ENCODE measurements at regions not wholly inside any gene's neighbourhood (a gene's known extent, or its start where the extent isn't known, plus 50 kb on each side); places are given as distances from the start of the nearest gene placed in this dataset.

DNA sequence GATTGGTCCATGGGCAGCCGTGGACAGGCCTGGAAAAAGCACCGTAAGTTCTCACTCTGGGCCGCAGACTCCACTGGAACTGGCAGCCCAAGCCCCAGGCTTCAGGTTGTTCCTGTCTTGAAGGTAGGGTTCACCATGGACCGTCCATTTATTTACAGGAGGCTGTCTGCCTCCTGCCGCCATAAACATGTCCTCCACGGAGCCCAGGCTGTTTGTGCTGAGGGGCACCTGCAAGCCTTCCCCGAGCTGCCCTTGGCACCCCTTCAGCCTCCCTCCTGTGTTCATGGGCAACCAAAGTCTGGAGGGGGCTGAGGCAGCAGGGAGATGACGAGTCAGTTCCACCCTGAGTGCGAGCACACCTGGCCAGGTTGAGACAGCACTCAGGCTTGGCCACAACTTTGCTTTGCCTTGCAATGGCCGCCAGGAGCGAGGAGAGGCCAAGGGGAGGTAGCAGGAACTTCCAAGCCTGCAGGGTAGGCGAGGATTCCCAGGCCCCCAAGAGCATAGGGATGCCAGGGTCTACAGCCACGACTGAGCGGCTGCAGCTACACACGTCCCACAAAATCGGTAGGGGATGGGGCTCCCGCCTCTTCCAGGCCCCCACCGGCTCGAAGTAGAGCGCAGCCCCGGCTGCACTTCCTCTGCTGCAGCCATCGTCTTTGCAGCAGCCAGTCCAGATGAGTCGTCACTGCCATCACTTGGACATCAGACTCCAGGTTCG, 1625.6 kb upstream of the ACO1 start:
- no peak for DNase-seq (ENCODE audit: low read depth)
- TF ChIP-seq, protein P1, sequence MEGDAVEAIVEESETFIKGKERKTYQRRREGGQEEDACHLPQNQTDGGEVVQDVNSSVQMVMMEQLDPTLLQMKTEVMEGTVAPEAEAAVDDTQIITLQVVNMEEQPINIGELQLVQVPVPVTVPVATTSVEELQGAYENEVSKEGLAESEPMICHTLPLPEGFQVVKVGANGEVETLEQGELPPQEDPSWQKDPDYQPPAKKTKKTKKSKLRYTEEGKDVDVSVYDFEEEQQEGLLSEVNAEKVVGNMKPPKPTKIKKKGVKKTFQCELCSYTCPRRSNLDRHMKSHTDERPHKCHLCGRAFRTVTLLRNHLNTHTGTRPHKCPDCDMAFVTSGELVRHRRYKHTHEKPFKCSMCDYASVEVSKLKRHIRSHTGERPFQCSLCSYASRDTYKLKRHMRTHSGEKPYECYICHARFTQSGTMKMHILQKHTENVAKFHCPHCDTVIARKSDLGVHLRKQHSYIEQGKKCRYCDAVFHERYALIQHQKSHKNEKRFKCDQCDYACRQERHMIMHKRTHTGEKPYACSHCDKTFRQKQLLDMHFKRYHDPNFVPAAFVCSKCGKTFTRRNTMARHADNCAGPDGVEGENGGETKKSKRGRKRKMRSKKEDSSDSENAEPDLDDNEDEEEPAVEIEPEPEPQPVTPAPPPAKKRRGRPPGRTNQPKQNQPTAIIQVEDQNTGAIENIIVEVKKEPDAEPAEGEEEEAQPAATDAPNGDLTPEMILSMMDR (conservative IDR thresholded peaks at IDR 0.05; ENCODE audit: control insufficient read depth, insufficient read depth, low read depth, low read length), result no peak
- no peak overlapping the region for H3K4me3 ChIP-seq (ENCODE audit: control insufficient read depth, low read depth, low read length)

DNA sequence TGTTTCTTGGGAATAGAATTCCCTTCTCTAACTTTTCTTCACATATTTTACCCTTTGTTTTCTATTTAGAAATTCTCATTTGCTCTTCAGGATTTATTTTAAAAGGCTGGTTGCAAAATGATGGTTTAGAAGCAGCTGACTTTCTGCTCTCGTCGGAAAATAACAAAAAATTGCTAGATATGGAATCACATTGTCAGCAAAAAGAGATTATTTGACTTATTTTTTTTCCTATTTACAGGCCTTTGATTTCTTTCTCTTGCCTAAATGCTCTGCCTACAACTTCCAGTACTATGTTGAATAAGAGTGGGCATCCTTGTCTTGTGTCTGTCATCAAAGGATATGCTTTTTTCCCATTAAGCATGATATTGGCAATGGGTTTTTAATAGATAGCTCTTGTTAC, 1619.1 kb upstream of the ACO1 start:
- TF ChIP-seq, protein P1 (conservative IDR thresholded peaks at IDR 0.05; ENCODE audit: control insufficient read depth, insufficient read depth, low read depth, low read length), result no peak
- DNase-seq (ENCODE audit: low read depth), result no peak
- no peak overlapping the region for H3K4me3 ChIP-seq (ENCODE audit: control insufficient read depth, low read depth, low read length)

DNA sequence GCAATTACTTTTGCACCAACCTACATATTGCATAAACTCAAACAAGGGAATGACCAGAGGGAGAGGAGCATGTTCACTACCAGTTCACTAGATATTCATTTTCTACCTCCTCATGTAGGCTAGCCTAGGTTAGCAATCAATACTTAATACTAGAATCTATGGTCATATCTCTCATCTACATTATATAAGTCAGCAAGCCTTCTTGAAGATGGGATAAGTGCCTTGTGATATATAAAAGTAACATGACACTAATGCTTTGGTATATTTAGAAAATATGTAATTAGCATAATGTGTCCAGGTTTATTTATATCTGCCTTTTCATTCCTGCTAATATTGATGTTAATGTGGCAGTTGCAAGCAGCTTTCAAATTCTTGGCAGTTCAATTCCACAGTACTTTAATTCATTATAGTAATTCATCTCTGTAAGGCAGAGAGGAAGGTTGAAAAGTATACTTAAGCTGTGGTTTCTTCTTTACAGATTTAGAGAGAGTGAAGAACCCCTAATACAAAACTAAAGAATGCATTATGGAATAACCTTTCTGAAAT, 1613.2 kb upstream of the ACO1 start:
- TF ChIP-seq, protein P1 (conservative IDR thresholded peaks at IDR 0.05; ENCODE audit: control insufficient read depth, insufficient read depth, low read depth, low read length), result no peak
- DNase-seq (ENCODE audit: low read depth), result no peak
- H3K4me3 ChIP-seq (ENCODE audit: control insufficient read depth, low read depth, low read length), result no peak overlapping the region

DNA sequence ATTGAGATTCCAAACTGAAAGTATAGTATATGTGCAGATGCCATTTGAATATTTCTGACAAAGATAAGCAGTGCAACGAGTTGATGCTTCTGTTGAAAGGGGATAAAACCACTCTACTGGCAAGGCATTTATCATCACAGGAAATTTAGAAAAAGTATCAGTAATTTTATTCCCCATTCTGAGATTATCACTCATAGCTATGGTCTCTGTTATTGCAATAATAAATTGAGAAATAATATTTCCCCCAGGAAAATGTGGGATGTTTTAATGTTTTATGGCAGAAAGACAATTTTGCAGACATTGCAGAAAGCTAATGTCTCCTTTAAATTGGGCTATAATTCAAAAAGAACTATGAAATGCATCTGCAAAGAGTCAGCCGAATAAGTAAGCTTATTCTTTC, 1612.7 kb upstream of the ACO1 start:
- H3K4me3 ChIP-seq (ENCODE audit: control insufficient read depth, low read depth, low read length), result no peak overlapping the region
- TF ChIP-seq, protein P1 (conservative IDR thresholded peaks at IDR 0.05; ENCODE audit: control insufficient read depth, insufficient read depth, low read depth, low read length), result no peak
- no peak for DNase-seq (ENCODE audit: low read depth)

DNA sequence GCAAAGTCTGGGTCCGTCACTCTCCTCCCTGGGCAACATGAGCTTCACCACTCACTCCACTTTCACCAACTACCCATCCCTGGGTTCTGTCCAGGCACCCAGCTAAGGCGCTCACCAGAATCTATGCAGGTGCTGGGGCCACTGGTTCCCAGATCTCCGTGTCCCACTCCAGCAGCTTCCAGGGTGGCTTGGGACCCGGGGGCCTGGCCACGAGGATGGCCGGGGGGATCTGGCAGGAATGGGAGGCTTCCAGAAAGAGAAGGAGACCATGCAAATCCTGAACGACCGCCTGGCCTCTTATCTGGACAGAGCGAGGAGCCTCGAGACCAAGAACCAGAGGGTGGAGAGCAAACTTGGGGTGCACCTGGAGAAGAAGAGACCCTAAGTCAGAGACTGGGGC, 1611.0 kb upstream of the ACO1 start:
- no peak overlapping the region for H3K4me3 ChIP-seq (ENCODE audit: control insufficient read depth, low read depth, low read length)
- no peak for DNase-seq (ENCODE audit: low read depth)
- TF ChIP-seq, protein P1 (conservative IDR thresholded peaks at IDR 0.05; ENCODE audit: control insufficient read depth, insufficient read depth, low read depth, low read length), result no peak

DNA sequence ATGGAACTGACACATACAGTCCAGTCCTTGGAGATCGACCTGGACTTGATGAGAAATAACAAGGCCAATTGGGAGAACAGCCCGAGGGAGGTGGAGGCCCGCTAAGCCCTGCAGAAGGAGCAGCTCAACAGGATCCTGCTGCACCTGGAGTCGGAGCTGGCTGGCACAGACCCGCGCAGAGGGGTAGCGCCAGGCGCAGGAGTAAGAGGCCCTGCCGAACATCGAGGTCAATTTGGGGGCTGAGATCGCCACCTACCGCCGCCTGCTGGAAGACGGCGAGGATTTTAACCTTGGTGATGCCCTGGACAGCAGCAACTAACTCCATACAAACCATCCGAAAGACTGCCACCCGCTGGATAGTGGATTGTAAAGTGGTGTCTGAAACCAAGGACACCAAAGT, 1610.1 kb upstream of the ACO1 start:
- H3K4me3 ChIP-seq (ENCODE audit: control insufficient read depth, low read depth, low read length), result no peak overlapping the region
- TF ChIP-seq, protein P1 (conservative IDR thresholded peaks at IDR 0.05; ENCODE audit: control insufficient read depth, insufficient read depth, low read depth, low read length), result no peak
- DNase-seq (ENCODE audit: low read depth), result no peak
